Sigmoid colon (tissue), 6 donors: ENCODE measurements at regions not wholly inside any gene's neighbourhood (a gene's known extent, or its start where the extent isn't known, plus 50 kb on each side); places are given as distances from the start of the nearest gene placed in this dataset.

ENCODE experiments used
- DNase-seq: peaks from one replicate; pipeline ENCODE4 v3.0.0-alpha.2; 2019
- H3K27ac ChIP-seq, 4 donors: fragments of 200-600 bp; sonication (generic); one replicate each; pipeline ENCODE4 v1.5.1; 2016 to 2019; ENCODE audit warnings: mild to moderate bottlenecking in 1 of 4
- H3K27me3 ChIP-seq, 3 donors: fragments of 200-600 bp; sonication (generic); one replicate each; pipeline ENCODE4 v1.5.1; 2019; ENCODE audit warnings: mild to moderate bottlenecking in 1 of 3
- H3K36me3 ChIP-seq, 4 donors: fragments of 200-600 bp; sonication (generic); one replicate each; pipeline ENCODE4 v1.5.1; 2016 to 2019
- H3K4me1 ChIP-seq, 4 donors: fragments of 200-600 bp; sonication (generic); one replicate each; pipeline ENCODE4 v1.5.1; 2017 to 2019
- H3K4me3 ChIP-seq, 4 donors: fragments of 200-600 bp; sonication (generic); one replicate each; pipeline ENCODE4 v1.5.1; 2017 to 2019; ENCODE audit warnings: mild to moderate bottlenecking in 2 of 4, moderate library complexity in 1 of 4
- H3K9me3 ChIP-seq, 4 donors: fragments of 200-600 bp in 3 of 4; sonication (generic) in 3 of 4; one replicate each; pipeline versions ENCODE4 v1.5.1 to v1.6.1; 2013 to 2019
- EP300 ChIP-seq, 4 donors: sonication (generic); formaldehyde crosslinking; IDR thresholded peaks; one replicate each; pipeline ENCODE4 v1.6.1; 2017; ENCODE audit warnings: antibody characterized with exemption in 4 of 4
- POLR2A ChIP-seq, 2 donors: fragments of 450-650 bp; IDR thresholded peaks; one replicate each; pipeline ENCODE4 v1.6.1; 2016; ENCODE audit warnings: antibody characterized with exemption in 2 of 2, mild to moderate bottlenecking in 2 of 2, moderate library complexity in 2 of 2
- POLR2AphosphoS5 ChIP-seq, 4 donors: sonication (generic); formaldehyde crosslinking; IDR thresholded peaks; one replicate each; pipeline ENCODE4 v1.6.1; 2017; ENCODE audit warnings: antibody characterized with exemption in 4 of 4
- WGBS, 2 donors: extraction: QIAGEN DNeasy Blood & Tissue Kit; methylation state at CpG; one replicate each; pipeline ENCODE4 v1.1.7; 2013; 5-methylcytosine and 5-hydroxymethylcytosine counted together
- intact Hi-C: fragments of 100-400 bp; cut with DNase I; formaldehyde crosslinking; loops from one replicate; pipeline ENCODE4 v1.15.1; 2023
- TF ChIP-seq, protein P1 (sequence below), 4 experiments: fragments of 450-650 bp in 3 of 4; fragments of 200-600 bp in 1 of 4; IDR thresholded peaks; one replicate each; pipeline ENCODE4 v1.5.1; 2016 to 2019; ENCODE audit warnings: antibody characterized with exemption in 4 of 4, mild to moderate bottlenecking in 3 of 4, moderate library complexity in 2 of 4
- donor health status: healthy with polysubstance abuse.
- donor health status: healthy.

DNA sequence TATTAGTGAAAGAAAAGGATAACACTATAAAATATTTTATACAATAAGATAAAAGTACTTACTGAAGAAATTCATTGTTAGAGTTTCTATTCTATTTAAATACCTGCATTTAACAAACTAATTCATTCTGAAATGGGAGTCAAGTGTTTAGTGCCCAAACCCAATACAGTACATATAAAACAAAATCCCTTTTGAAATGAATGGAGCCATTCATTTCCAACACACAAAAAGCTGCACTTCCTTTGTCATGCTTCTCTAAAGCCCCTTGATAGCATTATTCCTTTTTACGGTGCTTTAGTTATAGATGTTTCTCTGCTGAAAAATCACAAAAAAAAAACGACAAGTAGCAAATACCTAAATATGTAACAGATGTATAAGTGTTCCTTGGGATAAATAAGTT, 596.3 kb downstream of the ZIC1 start:
- no peak for TF ChIP-seq POLR2A (IDR thresholded peaks at IDR 0.05)
- TF ChIP-seq EP300 (IDR thresholded peaks at IDR 0.05): no peak
- TF ChIP-seq, protein P1, sequence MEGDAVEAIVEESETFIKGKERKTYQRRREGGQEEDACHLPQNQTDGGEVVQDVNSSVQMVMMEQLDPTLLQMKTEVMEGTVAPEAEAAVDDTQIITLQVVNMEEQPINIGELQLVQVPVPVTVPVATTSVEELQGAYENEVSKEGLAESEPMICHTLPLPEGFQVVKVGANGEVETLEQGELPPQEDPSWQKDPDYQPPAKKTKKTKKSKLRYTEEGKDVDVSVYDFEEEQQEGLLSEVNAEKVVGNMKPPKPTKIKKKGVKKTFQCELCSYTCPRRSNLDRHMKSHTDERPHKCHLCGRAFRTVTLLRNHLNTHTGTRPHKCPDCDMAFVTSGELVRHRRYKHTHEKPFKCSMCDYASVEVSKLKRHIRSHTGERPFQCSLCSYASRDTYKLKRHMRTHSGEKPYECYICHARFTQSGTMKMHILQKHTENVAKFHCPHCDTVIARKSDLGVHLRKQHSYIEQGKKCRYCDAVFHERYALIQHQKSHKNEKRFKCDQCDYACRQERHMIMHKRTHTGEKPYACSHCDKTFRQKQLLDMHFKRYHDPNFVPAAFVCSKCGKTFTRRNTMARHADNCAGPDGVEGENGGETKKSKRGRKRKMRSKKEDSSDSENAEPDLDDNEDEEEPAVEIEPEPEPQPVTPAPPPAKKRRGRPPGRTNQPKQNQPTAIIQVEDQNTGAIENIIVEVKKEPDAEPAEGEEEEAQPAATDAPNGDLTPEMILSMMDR (IDR thresholded peaks at IDR 0.05): no peak
- no peak for TF ChIP-seq POLR2AphosphoS5 (IDR thresholded peaks at IDR 0.05)
- intact Hi-C loops: no loop called here
- 75 to 83% methylated on average over 2 of the region's 2 CpGs for WGBS, 2 donors
- Histone ChIP-seq H3K27ac (no peak overlapping the region), H3K4me3 (no peak overlapping the region), H3K36me3 (no peaks in the 10 kb centered on the region), H3K9me3 (no peaks in the 10 kb centered on the region), H3K4me1 (no peaks in the 10 kb centered on the region), H3K27me3 (no peaks in the 10 kb centered on the region)
- DNase-seq: no peak

DNA sequence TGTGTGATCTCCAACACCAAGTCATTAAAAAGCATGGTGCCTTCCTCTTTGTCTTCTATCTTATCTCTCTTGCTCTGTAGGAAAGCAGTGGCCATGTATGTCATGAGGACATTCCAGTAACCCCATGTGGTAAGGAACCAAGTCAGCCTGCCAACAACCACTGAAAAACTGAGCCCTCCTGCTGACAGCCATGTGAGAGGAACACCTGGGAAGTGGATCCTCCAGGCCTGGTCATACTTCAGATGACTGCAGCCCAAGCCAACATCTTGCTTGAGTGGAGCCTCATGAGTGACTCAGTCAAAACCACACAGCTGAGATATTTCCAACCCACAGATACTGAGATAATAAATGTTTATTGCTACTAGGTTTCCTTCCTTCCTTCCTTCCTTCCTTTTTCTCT, 597.3 kb downstream of the ZIC1 start:
- intact Hi-C loops: no loop called here

DNA sequence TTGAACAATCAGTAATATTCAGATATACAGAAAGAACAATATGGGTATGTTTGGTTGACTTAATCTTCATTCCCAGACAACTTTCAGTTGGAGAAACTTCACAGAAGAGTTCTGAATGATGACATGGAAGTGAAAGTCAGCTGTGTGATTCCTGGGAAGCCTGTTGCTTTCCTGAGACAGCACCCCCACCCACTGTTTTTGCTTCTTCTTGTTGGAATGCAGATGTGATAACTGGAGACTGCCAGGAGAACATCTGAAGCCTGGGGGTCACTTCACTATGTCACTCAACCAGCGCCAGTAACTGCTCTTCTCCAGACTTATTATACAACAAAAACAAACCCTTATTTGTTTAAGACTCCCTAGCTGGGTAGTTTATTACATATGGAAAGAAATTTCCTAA, 599.4 kb downstream of the ZIC1 start:
- DNase-seq: no peak
- intact Hi-C loops: no loop called here
- Histone ChIP-seq H3K27me3 (no peaks in the 10 kb centered on the region), H3K27ac (no peak overlapping the region), H3K4me3 (no peak overlapping the region), H3K4me1 (no peaks in the 10 kb centered on the region), H3K9me3 (no peaks in the 10 kb centered on the region), H3K36me3 (no peaks in the 10 kb centered on the region)
- 51 to 70% methylated on average over 1 of the region's 1 CpG for WGBS, 2 donors
- TF ChIP-seq, protein P1 (IDR thresholded peaks at IDR 0.05): no peak
- no peak for TF ChIP-seq POLR2A (IDR thresholded peaks at IDR 0.05)
- no peak for TF ChIP-seq POLR2AphosphoS5 (IDR thresholded peaks at IDR 0.05)
- no peak for TF ChIP-seq EP300 (IDR thresholded peaks at IDR 0.05)

More for the DNA sequence above, 597.3 kb downstream of the ZIC1 start:
- Histone ChIP-seq H3K27ac (no peak overlapping the region), H3K4me3 (no peak overlapping the region), H3K9me3 (no peaks in the 10 kb centered on the region), H3K27me3 (no peaks in the 10 kb centered on the region), H3K36me3 (no peaks in the 10 kb centered on the region), H3K4me1 (no peaks in the 10 kb centered on the region)
- no peak for TF ChIP-seq POLR2A (IDR thresholded peaks at IDR 0.05)
- TF ChIP-seq, protein P1 (IDR thresholded peaks at IDR 0.05): no peak
- DNase-seq: no peak

DNA sequence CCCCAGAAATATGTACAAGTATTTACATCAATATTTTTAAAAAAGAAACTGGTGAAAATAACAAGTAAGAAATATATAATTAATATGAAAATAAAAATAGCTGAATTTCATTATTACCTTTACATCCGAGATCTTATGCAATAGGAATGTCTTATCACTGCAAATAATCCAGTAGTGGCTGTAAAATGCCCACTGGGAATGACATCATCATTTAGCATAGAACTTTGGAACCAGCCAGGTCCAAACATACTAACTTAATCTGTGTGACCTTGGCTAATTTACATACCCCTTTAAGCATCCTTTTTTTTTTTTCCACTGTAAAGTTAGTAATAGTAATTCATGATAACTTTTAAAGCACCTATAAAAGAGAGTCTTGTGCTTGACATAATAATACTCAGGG, 611.7 kb downstream of the ZIC1 start:
- 14 to 70% methylated on average over 1 of the region's 1 CpG for WGBS, 2 donors
- H3K9me3 ChIP-seq: no peaks in the 10 kb centered on the region
- no peaks in the 10 kb centered on the region for H3K27me3 ChIP-seq
- H3K4me1 ChIP-seq: peaks cover 0 to 14% (median 5%) of the 10 kb centered on the region in 4 donors
- DNase-seq: no peak
- H3K4me3 ChIP-seq: no peak overlapping the region
- no peak overlapping the region for H3K27ac ChIP-seq
- intact Hi-C loops: no loop called here
- no peaks in the 10 kb centered on the region for H3K36me3 ChIP-seq
- TF ChIP-seq EP300 (IDR thresholded peaks at IDR 0.05) (no peak), POLR2AphosphoS5 (IDR thresholded peaks at IDR 0.05) (no peak), POLR2A (IDR thresholded peaks at IDR 0.05) (no peak)
- TF ChIP-seq, protein P1 (IDR thresholded peaks at IDR 0.05): no peak

DNA sequence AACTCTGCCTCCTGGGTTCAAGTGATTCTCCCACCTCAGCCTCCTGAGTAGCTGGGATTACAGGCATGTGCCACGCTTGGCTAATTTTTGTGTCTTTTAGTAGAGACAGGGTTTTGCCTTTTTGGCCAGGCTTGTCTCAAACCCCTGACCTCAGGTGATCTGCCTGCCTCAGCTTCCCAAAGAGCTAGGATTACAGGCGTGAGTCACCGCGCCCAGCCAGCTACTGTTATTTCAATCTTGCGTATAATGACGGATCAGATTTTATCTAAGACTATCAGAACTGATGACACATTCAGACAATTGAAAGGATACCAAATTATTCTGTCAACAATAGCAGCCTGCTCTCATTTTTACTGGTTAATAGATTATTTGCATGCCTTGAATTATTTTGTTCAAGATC, 612.2 kb downstream of the ZIC1 start:
- 89 to 92% methylated on average over 6 of the region's 6 CpGs for WGBS, 2 donors
- no peak overlapping the region for H3K27ac ChIP-seq
- TF ChIP-seq, protein P1 (IDR thresholded peaks at IDR 0.05): no peak
- TF ChIP-seq POLR2A (IDR thresholded peaks at IDR 0.05): no peak

More for the DNA sequence above, 612.2 kb downstream of the ZIC1 start:
- H3K9me3 ChIP-seq: no peaks in the 10 kb centered on the region
- H3K4me3 ChIP-seq: no peak overlapping the region
- no peaks in the 10 kb centered on the region for H3K36me3 ChIP-seq
- DNase-seq: no peak
- intact Hi-C loops: no loop called here
- peaks cover 0 to 14% (median 5%) of the 10 kb centered on the region in 4 donors for H3K4me1 ChIP-seq
- no peaks in the 10 kb centered on the region for H3K27me3 ChIP-seq
